Upper lobe of right lung (tissue), 1 donor: ENCODE measurements at regions not wholly inside any gene's neighbourhood (a gene's known extent, or its start where the extent isn't known, plus 50 kb on each side); places are given as distances from the start of the nearest gene placed in this dataset.

Experiments
- ATAC-seq: fragments of 200-7000 bp; cut with Tn5 transposase; one replicate; pipeline ENCODE4 v1.9.1; 2020; ENCODE audit warnings: mild to moderate bottlenecking, moderate library complexity
- DNase-seq: peaks from one replicate; pipeline ENCODE4 v3.0.0-alpha.2; 2020
- H3K27ac ChIP-seq: fragments of 200-600 bp; one replicate; pipeline ENCODE4 v1.8.0; 2022
- H3K27me3 ChIP-seq: fragments of 200-600 bp; one replicate; pipeline ENCODE4 v1.8.0; 2022; ENCODE audit warnings: mild to moderate bottlenecking
- H3K36me3 ChIP-seq: fragments of 200-600 bp; one replicate; pipeline ENCODE4 v1.8.0; 2022
- H3K4me1 ChIP-seq: fragments of 200-600 bp; one replicate; pipeline ENCODE4 v1.8.0; 2022
- H3K4me3 ChIP-seq: fragments of 200-600 bp; one replicate; pipeline ENCODE4 v1.8.0; 2022; ENCODE audit warnings: mild to moderate bottlenecking
- H3K9me3 ChIP-seq: fragments of 200-600 bp; one replicate; pipeline ENCODE4 v1.8.0; 2022
- intact Hi-C: fragments of 100-400 bp; cut with DNase I; formaldehyde crosslinking; loops from one replicate; pipeline ENCODE4 v1.11.0; 2022
- TF ChIP-seq, protein P1 (sequence below): fragments of 200-600 bp; IDR thresholded peaks from one replicate; pipeline ENCODE4 v1.8.0; 2022; ENCODE audit warnings: antibody characterized with exemption
- donor health status: DM: no; HTN: yes; CAD: no; lungs with severe emphysema.

DNA sequence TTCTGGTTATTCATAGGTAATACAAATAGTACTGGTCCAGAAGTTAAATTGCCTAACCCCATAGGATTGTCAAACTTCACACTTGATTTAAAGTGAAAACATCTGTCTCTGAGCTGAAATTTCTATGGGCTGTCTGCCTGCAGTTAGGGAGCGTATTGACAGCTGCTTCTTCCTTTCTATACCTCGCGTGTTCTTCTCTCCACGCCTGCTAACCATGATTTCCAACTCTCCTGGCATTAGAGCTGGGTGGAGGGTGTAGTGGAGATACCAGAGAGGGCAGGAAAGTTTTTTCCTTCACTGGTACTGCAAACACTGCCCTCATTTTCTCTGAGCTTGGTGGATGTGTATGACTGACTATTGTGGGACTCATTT, 429.0 kb upstream of the FBXO33 start:
- DNase-seq (no peak), ATAC-seq (no peak)
- intact Hi-C loops: no loop called here
- Histone ChIP-seq H3K4me1 (no peaks in the 10 kb centered on the region), H3K36me3 (no peaks in the 10 kb centered on the region), H3K27me3 (no peaks in the 10 kb centered on the region), H3K9me3 (no peaks in the 10 kb centered on the region), H3K27ac (no peak overlapping the region), H3K4me3 (no peak overlapping the region)
- TF ChIP-seq, protein P1, sequence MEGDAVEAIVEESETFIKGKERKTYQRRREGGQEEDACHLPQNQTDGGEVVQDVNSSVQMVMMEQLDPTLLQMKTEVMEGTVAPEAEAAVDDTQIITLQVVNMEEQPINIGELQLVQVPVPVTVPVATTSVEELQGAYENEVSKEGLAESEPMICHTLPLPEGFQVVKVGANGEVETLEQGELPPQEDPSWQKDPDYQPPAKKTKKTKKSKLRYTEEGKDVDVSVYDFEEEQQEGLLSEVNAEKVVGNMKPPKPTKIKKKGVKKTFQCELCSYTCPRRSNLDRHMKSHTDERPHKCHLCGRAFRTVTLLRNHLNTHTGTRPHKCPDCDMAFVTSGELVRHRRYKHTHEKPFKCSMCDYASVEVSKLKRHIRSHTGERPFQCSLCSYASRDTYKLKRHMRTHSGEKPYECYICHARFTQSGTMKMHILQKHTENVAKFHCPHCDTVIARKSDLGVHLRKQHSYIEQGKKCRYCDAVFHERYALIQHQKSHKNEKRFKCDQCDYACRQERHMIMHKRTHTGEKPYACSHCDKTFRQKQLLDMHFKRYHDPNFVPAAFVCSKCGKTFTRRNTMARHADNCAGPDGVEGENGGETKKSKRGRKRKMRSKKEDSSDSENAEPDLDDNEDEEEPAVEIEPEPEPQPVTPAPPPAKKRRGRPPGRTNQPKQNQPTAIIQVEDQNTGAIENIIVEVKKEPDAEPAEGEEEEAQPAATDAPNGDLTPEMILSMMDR: no peak

DNA sequence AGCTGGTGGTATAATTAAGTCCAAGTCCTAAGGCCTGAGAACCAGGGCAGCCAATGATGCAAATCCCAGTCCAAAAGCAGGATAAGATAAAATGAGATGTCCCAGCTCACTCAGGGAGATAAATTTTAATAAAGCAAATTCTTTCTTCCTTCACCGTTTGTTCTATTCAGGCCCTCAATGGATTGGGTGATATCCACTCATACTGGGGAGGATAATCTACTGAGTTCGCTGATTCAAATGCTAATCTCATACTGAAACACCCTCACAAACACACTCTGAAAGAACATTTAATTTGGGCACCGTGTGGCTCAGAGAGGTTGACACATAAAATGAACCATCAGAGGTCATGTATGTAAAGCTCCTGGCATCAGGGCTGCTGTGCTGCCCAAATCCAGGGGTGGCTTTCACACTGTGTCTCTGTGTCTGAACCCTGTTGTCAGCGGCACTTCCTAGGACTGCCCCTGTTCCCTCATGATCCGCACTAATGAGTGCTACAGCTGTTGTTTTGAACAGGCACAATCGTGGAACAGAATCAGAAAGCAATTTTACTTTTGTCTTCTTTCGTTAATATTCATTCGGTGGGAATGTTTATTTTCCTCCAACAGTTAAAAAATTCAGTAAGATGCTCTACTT, 428.5 kb upstream of the FBXO33 start:
- no peaks in the 10 kb centered on the region for H3K36me3 ChIP-seq
- DNase-seq: no peak
- no peak for ATAC-seq
- no peak overlapping the region for H3K27ac ChIP-seq
- H3K4me1 ChIP-seq: no peaks in the 10 kb centered on the region
- TF ChIP-seq, protein P1: no peak
- H3K9me3 ChIP-seq: no peaks in the 10 kb centered on the region
- no peak overlapping the region for H3K4me3 ChIP-seq
- no peaks in the 10 kb centered on the region for H3K27me3 ChIP-seq
- intact Hi-C loops: no loop called here

DNA sequence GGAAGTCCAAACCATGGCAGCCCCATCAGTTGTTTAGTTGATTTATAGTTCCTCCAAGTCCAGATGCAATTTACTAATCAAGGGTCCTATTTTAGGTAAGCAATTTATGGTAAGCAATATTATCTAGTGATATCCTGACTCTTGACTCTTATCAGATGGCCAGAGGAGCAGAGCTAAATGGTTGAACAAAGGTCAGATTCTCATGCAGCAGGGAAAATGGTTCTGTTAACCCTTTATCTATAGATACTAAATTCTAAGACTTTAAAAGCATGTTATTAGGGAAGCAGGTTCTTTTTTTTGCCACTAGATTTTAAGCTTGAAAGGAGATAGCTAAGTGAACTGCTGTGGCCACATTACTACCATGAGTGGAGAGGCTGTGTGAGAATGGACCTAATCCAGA, 427.1 kb upstream of the FBXO33 start:
- Histone ChIP-seq H3K36me3 (no peaks in the 10 kb centered on the region), H3K4me3 (no peak overlapping the region), H3K4me1 (no peaks in the 10 kb centered on the region), H3K9me3 (no peaks in the 10 kb centered on the region), H3K27me3 (no peaks in the 10 kb centered on the region), H3K27ac (no peak overlapping the region)
- DNase-seq (no peak), ATAC-seq (no peak)
- intact Hi-C loops: no loop called here
- TF ChIP-seq, protein P1: no peak

DNA sequence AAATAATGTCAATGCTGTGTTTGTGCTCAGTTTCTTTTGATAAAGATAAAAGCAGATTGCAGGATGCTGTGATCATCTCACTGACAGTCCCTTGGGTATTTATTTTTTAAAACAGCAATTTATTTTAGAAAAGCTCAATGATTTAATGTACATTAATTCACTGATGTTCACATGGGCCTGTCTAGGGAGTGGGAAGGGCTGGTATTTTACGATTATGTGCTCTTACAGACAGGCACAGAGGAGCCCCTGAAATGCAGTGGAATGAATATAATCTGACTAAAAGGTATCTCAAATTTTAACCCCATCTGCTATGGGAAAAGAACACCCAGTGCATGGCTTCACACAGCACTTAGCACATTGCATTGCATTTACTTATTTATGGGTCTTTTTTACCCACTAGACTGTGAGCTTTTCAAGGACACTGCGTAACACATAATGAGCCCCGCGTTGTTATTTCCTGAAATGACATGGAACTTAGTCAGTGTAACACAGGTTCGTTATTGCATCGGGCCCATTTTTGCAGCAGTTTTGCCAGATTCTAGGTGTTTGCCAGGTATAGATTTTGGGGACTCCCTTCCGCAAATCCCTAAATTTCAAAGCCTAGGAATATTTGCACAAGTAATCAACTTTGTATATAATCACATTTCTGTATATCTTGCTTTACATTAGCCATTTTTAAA, 425.3 kb upstream of the FBXO33 start:
- ATAC-seq: no peak
- no peak overlapping the region for H3K27ac ChIP-seq
- intact Hi-C loops: no loop called here
- TF ChIP-seq, protein P1: no peak
- H3K36me3 ChIP-seq: no peaks in the 10 kb centered on the region
- H3K4me1 ChIP-seq: no peaks in the 10 kb centered on the region
- no peaks in the 10 kb centered on the region for H3K27me3 ChIP-seq
- no peak for DNase-seq
- H3K9me3 ChIP-seq: no peaks in the 10 kb centered on the region
- no peak overlapping the region for H3K4me3 ChIP-seq

DNA sequence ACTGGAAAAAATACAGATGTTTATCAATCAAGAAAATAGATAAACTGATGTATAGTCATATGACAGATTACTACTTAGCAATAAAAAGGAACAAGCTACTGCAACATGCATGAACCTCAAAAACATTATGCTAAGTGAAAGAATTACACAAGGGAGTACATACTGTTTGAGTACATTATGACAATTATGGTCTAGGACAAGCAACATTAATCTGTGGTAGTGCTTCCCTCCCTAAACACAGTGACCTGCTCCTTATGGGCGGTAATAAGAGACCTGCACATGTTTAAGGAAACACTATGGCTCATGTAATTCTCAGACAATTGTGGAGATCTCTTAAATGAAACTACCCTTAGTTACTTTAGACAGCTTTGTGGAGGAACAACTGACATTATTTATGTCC, 421.2 kb upstream of the FBXO33 start:
- intact Hi-C loops: no loop called here
- TF ChIP-seq, protein P1: no peak
- no peaks in the 10 kb centered on the region for H3K36me3 ChIP-seq
- no peak overlapping the region for H3K27ac ChIP-seq
- no peaks in the 10 kb centered on the region for H3K27me3 ChIP-seq
- H3K4me1 ChIP-seq: no peaks in the 10 kb centered on the region
- no peaks in the 10 kb centered on the region for H3K9me3 ChIP-seq
- no peak overlapping the region for H3K4me3 ChIP-seq
- DNase-seq (no peak), ATAC-seq (no peak)

DNA sequence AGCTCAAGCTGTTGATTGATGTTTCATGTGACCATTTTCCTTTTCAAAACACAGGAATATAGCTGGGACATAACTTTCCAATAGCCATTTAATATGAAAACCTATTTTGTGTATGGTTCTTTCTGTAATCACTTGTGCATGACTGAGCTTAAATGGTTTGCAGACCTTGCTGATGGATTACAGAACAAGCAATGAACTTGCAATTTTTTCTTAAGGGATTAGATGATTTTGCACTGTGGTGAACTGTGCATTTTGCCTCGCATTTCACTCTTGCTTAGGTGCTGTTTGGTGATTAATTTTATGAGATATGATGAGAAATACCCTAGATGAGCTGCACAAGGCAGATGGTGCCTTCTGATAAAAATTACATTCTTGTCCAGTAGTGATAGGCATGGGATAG, 419.0 kb upstream of the FBXO33 start:
- Histone ChIP-seq H3K4me1 (no peaks in the 10 kb centered on the region), H3K27me3 (no peaks in the 10 kb centered on the region), H3K36me3 (no peaks in the 10 kb centered on the region), H3K4me3 (no peak overlapping the region), H3K9me3 (no peaks in the 10 kb centered on the region), H3K27ac (no peak overlapping the region)
- intact Hi-C loops: no loop called here
- ATAC-seq (no peak), DNase-seq (no peak)
- TF ChIP-seq, protein P1: no peak
